ENCODE measurements at regions not wholly inside any gene's neighbourhood (a gene's known extent, or its start where the extent isn't known, plus 50 kb on each side); places are given as distances from the start of the nearest gene placed in this dataset.

DNA sequence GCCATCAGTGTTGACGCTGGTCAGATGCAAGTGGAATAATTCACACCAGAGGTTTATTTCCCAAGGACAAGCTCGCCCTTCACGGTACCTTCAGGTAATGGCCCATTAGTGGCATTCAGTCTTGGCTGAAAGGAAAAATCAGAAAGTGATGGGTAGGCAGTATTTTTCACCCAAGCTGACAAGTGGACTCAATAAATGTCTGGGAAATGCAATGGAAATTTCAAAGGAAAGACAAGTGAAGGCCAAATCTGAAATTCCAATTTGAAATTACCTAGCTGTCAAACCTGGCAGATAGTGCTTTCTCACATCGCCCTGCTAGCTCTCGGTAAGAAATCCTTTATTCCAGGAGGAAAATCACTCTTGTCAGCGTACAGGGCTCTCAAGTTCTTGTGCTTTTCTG lies 413.5 kb downstream of the OCA2 start:
- DNase-seq (ENCODE audit: extremely low spot score) = no peak
- ChIA-PET POLR2A (no interaction called here), CTCF (no interaction called here)
- TF ChIP-seq ZNF384 (IDR thresholded peaks at IDR 0.05) = no peak
- TF ChIP-seq ARNT (IDR thresholded peaks at IDR 0.05) = no peak
- no peak for TF ChIP-seq BHLHE40 (IDR thresholded peaks at IDR 0.05; ENCODE audit: borderline replicate concordance)
- no peak for TF ChIP-seq FOXM1 (IDR thresholded peaks at IDR 0.05; ENCODE audit: borderline replicate concordance)
- no peak for TF ChIP-seq TARDBP (IDR thresholded peaks at IDR 0.05)

DNA sequence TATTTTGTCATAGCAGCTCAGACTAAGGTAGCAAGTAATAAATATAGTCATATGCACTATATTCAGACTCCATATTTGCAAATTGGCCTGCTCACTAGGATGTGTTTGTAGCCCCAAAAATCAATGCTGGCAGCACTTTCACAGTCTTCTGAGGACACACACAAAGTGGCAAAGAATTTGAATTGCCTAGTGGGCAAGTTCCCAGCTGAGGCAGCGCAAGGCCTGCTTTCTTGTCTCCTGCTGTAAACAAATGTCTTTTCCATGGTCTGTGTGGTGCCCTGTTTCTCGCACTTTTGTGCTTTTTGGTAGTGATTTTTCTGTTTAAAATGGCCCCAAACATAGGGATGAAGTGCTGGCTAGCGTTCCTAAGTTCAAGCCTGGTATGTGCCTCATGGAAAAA lies 416.0 kb downstream of the OCA2 start:
- TF ChIP-seq BHLHE40 (IDR thresholded peaks at IDR 0.05; ENCODE audit: borderline replicate concordance) (no peak), ELF4 (IDR thresholded peaks at IDR 0.05) (no peak), SUZ12 (IDR thresholded peaks at IDR 0.05) (no peak), ZNF384 (IDR thresholded peaks at IDR 0.05) (no peak), LEF1 (IDR thresholded peaks at IDR 0.05; ENCODE audit: borderline replicate concordance) (no peak), TARDBP (IDR thresholded peaks at IDR 0.05) (no peak), CTBP1 (IDR thresholded peaks at IDR 0.05; ENCODE audit: borderline replicate concordance) (no peak)
- TF ChIP-seq, protein P1, sequence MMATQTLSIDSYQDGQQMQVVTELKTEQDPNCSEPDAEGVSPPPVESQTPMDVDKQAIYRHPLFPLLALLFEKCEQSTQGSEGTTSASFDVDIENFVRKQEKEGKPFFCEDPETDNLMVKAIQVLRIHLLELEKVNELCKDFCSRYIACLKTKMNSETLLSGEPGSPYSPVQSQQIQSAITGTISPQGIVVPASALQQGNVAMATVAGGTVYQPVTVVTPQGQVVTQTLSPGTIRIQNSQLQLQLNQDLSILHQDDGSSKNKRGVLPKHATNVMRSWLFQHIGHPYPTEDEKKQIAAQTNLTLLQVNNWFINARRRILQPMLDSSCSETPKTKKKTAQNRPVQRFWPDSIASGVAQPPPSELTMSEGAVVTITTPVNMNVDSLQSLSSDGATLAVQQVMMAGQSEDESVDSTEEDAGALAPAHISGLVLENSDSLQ (IDR thresholded peaks at IDR 0.05) = no peak
- ChIA-PET POLR2A (no interaction called here), CTCF (no interaction called here)
- no peak for DNase-seq (ENCODE audit: extremely low spot score)

DNA sequence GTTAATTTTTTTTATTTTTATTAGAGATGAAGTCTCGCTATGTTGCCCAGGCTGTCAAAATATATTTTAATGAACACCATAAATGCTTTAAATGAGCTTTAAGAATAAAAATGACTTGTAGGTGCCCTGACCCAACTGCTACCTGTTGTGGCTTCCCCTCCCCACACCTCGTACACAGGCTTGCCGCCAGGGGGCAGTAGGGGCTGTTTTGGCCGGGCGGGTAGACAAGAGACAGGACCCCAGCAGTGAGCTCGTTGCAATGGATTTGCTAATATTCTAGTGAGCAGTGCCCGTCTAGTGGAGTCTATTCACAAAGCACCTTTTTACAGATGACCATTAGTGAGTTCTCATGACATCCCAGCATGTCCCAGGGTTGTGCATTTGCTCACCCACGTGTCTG lies 418.1 kb downstream of the OCA2 start:
- DNase-seq (ENCODE audit: extremely low spot score) = no peak
- no peak for TF ChIP-seq SP1 (IDR thresholded peaks at IDR 0.05)
- TF ChIP-seq L3MBTL2 (conservative IDR thresholded peaks at IDR 0.05) = no peak
- TF ChIP-seq ZNF384 (IDR thresholded peaks at IDR 0.05) = no peak
- TF ChIP-seq, protein P1 (IDR thresholded peaks at IDR 0.05) = no peak
- TF ChIP-seq ELF4 (IDR thresholded peaks at IDR 0.05) = no peak
- TF ChIP-seq BHLHE40 (IDR thresholded peaks at IDR 0.05; ENCODE audit: borderline replicate concordance) = no peak
- no peak for TF ChIP-seq TARDBP (IDR thresholded peaks at IDR 0.05)
- TF ChIP-seq FOXM1 (IDR thresholded peaks at IDR 0.05; ENCODE audit: borderline replicate concordance) = no peak
- no peak for TF ChIP-seq HDGF (IDR thresholded peaks at IDR 0.05; ENCODE audit: borderline replicate concordance)
- TF ChIP-seq NFRKB (IDR thresholded peaks at IDR 0.05) = no peak
- TF ChIP-seq FOXK2 (IDR thresholded peaks at IDR 0.05) = no peak
- POLR2A ChIA-PET = no interaction called here
- CTCF ChIA-PET = no interaction called here

DNA sequence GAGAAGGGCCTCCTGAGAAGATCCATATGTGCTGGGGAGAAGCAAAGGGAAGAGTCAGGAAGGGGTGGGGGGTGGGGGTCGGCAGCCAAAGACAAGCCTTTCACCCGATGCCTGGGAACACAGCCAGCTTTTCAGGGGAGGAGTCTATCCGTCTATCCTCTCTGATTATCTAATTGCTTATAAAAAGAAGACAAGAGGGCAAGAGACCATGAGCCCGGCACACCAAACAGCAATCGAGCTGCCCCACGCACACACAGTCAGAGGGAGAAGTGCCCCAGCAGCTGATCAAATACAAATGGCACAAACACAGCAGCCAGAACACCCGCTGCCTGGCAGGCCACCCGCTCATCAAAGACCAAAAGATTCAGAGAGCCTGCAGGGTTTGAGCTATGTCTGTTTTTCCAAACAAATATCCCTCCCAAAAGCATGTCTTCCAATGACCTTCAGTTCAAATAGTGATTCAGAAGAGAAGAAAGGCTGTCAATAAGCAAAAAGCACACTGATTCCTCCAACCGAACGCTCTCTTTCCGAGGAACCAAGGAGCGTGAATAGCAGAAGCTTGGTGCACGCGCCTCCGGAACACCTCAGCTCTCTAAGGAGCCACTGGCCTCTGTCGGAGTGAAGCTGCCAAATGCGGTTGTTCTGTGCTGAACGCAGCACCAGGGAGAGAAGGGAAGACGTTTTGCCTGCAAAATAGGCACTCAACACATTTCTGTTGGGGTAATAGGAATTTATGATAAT lies 419.2 kb downstream of the OCA2 start:
- ChIA-PET POLR2A (no interaction called here), CTCF (no interaction called here)
- no peak for DNase-seq (ENCODE audit: extremely low spot score)

DNA sequence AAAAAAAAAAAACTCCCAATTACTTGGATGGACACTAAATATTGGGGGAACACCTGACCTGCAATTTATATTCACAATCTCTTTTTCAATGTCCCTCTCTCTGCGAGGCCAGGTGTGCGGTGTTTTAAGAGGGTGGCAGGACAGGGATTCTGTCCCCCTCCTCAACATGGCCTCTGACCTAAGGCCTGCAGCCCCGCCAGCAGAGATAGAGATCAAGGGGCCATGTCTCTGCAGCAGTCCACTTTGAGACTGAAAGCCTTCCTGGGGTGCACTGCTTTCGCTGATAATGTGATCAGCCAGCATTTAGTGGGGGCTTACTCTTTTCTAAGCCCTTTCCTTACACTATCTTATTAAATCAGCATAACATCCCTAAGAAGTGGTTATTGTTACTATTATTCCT lies 419.9 kb downstream of the OCA2 start:
- no peak for DNase-seq (ENCODE audit: extremely low spot score)
- TF ChIP-seq CTBP1 (IDR thresholded peaks at IDR 0.05; ENCODE audit: borderline replicate concordance) (no peak), FOXA1 (IDR thresholded peaks at IDR 0.05) (no peak), TARDBP (IDR thresholded peaks at IDR 0.05) (no peak), FOXK2 (IDR thresholded peaks at IDR 0.05) (no peak), SP1 (IDR thresholded peaks at IDR 0.05) (no peak), FOXM1 (IDR thresholded peaks at IDR 0.05; ENCODE audit: borderline replicate concordance) (no peak), ELF4 (IDR thresholded peaks at IDR 0.05) (no peak), LEF1 (IDR thresholded peaks at IDR 0.05; ENCODE audit: borderline replicate concordance) (no peak), L3MBTL2 (conservative IDR thresholded peaks at IDR 0.05) (no peak), HDGF (IDR thresholded peaks at IDR 0.05; ENCODE audit: borderline replicate concordance) (no peak), SUZ12 (IDR thresholded peaks at IDR 0.05) (no peak), ZNF384 (IDR thresholded peaks at IDR 0.05) (no peak)
- TF ChIP-seq, protein P1 (IDR thresholded peaks at IDR 0.05) = no peak
- ChIA-PET CTCF (no interaction called here), POLR2A (no interaction called here)

More for the DNA sequence above, 419.2 kb downstream of the OCA2 start:
- no peak for TF ChIP-seq FOXM1 (IDR thresholded peaks at IDR 0.05; ENCODE audit: borderline replicate concordance)
- TF ChIP-seq FOXA1 (IDR thresholded peaks at IDR 0.05) = no peak
- no peak for TF ChIP-seq SP1 (IDR thresholded peaks at IDR 0.05)
- TF ChIP-seq LEF1 (IDR thresholded peaks at IDR 0.05; ENCODE audit: borderline replicate concordance) = no peak
- TF ChIP-seq FOXK2 (IDR thresholded peaks at IDR 0.05) = no peak
- no peak for TF ChIP-seq HDGF (IDR thresholded peaks at IDR 0.05; ENCODE audit: borderline replicate concordance)
- TF ChIP-seq CTBP1 (IDR thresholded peaks at IDR 0.05; ENCODE audit: borderline replicate concordance) = no peak
- no peak for TF ChIP-seq ELF4 (IDR thresholded peaks at IDR 0.05)
- no peak for TF ChIP-seq L3MBTL2 (conservative IDR thresholded peaks at IDR 0.05)
- TF ChIP-seq BHLHE40 (IDR thresholded peaks at IDR 0.05; ENCODE audit: borderline replicate concordance) = no peak
- TF ChIP-seq ZNF384 (IDR thresholded peaks at IDR 0.05) = no peak
- TF ChIP-seq ARNT (IDR thresholded peaks at IDR 0.05) = no peak
- TF ChIP-seq, protein P1 (IDR thresholded peaks at IDR 0.05) = no peak

DNA sequence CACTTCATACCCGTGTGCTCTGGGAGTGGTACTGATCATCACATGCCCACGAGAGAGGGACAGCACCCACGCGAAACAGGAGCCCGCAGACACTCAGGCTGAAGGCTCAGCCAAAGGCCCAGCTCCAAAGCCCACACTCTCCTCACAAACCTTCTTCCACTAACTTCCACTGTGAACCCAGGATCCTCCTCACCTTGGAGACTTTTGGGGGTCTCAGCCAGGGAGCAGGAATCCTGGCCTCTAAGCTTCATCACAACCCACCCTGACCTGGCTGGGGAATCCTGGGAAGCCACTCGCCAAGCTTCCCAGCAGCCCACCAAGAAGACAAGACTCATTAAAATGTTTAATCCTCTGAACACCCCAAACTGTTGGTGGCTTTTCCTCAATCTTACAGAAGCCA lies 421.2 kb downstream of the OCA2 start:
- ChIA-PET POLR2A (no interaction called here), CTCF (no interaction called here)
- TF ChIP-seq SP1 (IDR thresholded peaks at IDR 0.05) (no peak), BHLHE40 (IDR thresholded peaks at IDR 0.05; ENCODE audit: borderline replicate concordance) (no peak), FOXA1 (IDR thresholded peaks at IDR 0.05) (no peak), NFRKB (IDR thresholded peaks at IDR 0.05) (no peak), HDGF (IDR thresholded peaks at IDR 0.05; ENCODE audit: borderline replicate concordance) (no peak), ARNT (IDR thresholded peaks at IDR 0.05) (no peak), TARDBP (IDR thresholded peaks at IDR 0.05) (no peak), SUZ12 (IDR thresholded peaks at IDR 0.05) (no peak), CTBP1 (IDR thresholded peaks at IDR 0.05; ENCODE audit: borderline replicate concordance) (no peak), FOXM1 (IDR thresholded peaks at IDR 0.05; ENCODE audit: borderline replicate concordance) (no peak), ELF4 (IDR thresholded peaks at IDR 0.05) (no peak), ZNF384 (IDR thresholded peaks at IDR 0.05) (no peak), L3MBTL2 (conservative IDR thresholded peaks at IDR 0.05) (no peak), LEF1 (IDR thresholded peaks at IDR 0.05; ENCODE audit: borderline replicate concordance) (no peak), FOXK2 (IDR thresholded peaks at IDR 0.05) (no peak)
- TF ChIP-seq, protein P1 (IDR thresholded peaks at IDR 0.05) = no peak
- no peak for DNase-seq (ENCODE audit: extremely low spot score)

Data from HEK293T (cell line).